ENCODE measurements at regions not wholly inside any gene's neighbourhood (a gene's known extent, or its start where the extent isn't known, plus 50 kb on each side); places are given as distances from the start of the nearest gene placed in this dataset.
"Not testable (repeated sequence)": the region's sequence is repeated elsewhere in the genome, so short reads cannot be mapped to it uniquely, and the experiment has no call there.

- DNase-seq, result no peak
Measured at GRCh38 chr3:75325716-75326115, 338.4 kb upstream of the FRG2C start.

- DNase-seq, result no peak
Measured at GRCh38 chr3:75327453-75327852, 336.7 kb upstream of the FRG2C start.

DNA sequence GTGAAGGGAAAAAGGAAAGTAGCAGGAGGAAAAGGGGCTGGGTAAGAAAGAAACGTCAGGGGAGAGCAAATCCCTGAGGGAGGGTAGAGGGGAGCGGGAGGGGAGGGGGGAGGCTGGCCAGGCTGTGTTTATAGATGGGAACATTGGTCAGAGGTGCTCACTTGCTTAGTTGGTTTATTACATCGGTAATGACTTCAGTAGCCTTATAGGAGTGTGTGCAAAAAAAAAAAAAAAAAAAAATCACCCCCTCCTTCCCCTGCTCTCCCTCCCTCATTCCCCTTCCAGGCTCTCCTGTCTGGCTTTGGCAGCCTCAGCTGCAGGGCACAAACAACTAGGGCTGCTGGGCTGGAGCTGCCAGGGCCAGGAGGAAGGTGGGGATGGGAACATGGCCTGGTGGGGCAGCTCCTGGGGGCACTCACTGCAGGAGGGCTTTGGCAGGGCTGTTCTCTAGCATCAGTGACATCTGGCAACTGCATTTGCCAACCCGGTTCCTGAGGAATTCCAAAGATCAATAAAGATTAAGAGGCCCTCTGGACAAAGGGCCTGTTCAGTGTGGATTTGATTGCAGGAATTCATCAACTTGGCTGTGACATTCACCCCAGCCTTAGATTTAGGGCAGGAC, 334.5 kb upstream of the FRG2C start:
- no peak for DNase-seq

DNA sequence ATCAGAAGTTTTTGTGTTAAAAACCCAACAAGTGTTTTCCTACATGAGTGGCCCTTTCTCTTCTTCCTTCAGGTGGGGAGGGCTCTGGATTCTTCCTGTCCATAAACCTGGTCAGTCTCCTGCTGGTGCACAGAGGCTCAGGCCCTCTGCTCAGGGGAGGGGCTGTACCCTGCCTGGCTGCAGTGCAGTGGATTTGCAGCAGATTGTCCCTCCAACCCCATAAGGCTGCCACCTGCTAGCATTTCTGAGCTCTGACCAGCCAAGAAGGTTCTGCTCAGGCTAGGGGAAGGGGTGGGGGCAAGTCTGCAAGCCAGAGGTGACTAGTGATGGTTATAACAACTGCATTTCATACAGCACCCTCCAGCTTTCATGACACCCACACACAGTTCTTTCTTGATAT, 333.7 kb upstream of the FRG2C start:
- not testable (repeated sequence) for DNase-seq

DNA sequence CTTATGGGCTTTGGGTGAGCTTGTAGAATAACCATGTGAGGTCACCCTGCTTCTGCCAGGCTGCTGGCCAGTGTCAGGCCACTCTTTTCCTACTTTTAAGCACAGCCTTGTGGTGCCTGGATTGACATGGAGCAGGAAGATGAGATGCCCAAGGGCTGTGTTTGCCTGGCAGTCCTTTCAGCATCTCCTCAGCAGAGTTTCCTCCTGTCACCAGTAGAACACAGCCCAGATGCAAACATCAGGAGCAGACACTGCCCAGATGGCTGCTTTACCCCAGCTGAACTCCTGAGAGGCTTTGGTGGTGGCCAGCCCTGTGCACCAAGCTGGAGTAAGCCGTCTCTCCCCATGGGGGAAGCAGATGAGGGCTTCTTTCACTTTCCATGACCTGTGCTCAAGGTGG, 332.0 kb upstream of the FRG2C start:
- not testable (repeated sequence) for DNase-seq

DNA sequence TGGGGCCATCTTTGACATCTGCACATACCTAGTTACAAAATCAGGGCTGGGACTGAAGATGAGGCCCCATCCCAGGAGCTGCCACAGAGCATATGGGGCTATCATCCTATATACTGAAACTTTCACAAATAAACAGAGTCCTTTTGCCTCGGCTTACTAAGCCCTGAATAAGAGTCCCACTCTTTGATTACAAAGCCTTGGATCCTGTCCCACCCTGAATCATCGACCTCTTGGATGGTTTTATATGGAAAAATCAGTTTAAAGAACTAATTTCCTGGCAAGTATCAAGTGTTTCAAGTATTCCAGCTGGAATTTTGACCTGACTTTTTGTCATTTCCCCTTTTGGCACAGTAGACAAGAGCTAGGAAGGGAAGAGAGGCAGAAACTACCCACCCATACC, 331.3 kb upstream of the FRG2C start:
- no peak for DNase-seq

DNA sequence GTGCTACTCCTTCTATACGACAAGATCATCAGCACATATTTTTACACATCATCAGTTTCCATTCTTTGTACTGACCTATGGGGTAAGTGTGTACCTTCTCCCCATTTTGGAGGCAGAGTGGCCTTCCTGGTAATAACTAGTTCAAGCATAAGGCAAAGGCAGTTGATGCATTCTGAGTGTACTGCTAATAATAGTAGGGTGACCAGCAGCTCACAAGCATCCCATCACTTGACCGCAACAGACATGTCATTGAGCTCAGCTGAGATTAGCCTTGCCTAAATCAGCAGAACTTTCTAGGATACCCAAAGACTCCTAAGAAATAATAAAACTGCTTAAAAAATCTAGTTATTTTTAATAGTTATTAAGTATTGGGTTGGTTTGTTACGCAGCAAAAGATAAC, 329.8 kb upstream of the FRG2C start:
- DNase-seq, result no peak

DNA sequence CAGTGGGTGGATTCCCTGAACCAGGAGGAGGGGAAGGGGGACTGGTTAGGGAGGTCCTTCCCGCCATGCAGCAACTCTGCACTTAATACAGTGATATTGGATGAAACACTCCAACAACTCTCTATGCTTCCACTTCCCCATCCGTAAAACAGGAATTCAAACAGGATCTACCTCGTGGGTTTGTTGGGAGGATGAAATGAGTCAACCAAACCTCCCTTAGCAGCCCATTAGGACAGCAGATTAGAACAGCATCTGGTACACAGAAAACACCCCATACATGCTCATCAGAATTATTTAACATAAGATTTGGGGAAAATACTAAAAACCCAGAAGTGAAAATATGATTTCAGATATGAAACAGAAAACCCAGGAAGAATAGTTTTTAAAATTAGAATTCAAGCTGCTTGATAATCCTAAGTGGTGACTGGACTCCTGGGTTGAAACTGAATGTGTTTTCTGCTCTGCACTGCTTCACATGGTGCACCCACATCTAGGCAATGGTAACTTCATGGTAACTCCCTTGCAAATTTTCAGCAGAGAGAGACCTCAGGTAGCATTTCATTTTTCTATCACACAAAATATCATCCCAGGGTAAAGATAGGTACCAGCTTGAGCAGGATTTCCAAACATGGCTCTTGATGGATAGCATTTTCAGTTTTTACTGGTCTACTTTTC, 326.8 kb upstream of the FRG2C start:
- no peak for DNase-seq

- no peak for DNase-seq
Measured at GRCh38 chr3:75338342-75338741, 325.8 kb upstream of the FRG2C start.

GRCh38 chr3:75341324-75342067, 322.6 kb upstream of the FRG2C start:
- no peak for DNase-seq

- no peak for DNase-seq
Measured at GRCh38 chr3:75342425-75342824, 321.7 kb upstream of the FRG2C start.

DNA sequence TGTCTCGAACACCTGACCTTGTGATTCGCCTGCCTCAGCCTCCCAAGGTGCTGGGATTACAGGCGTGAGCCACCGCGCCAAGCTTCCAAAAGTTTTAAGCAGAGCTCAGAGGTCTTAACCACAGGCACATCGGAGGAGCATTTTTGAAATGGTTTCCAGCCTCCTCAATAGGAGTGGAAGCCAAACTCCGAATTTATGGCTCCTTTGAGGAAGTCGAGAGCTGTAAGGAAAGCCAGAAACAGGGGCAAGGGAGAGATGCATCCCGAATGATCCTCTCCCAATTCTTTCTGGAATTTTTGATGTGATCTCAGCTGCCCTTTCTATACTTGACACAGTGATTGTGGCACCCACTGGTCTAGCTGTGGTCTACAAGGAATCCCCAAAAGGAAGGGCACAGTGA, 313.6 kb upstream of the FRG2C start:
- DNase-seq, result not testable (repeated sequence)

GRCh38 chr3:75362086-75362784, 301.9 kb upstream of the FRG2C start:
- DNase-seq, result peak; percentile 5

DNA sequence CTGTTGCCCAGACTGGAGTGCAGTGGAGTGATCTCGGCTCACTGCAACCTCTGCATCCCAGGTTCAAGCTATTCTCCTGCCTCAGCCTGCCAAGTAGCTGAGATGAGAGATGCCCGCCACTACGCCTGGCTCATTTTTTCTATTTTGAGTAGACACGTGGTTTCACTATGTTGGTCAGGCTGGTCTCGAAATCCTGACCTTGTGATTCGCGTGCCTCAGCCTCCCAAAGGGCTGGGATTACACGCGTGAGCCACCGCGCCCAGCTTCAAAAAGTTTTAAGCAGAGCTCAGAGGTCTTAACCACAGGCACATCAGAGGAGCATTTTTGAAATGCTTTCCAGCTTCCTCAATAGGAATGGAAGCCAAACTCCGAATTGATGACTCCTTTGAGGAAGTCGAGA, 291.2 kb upstream of the FRG2C start:
- DNase-seq, result not testable (repeated sequence)

- DNase-seq, result not testable (repeated sequence)
Measured at GRCh38 chr3:75379840-75380239, 284.3 kb upstream of the FRG2C start.

DNA sequence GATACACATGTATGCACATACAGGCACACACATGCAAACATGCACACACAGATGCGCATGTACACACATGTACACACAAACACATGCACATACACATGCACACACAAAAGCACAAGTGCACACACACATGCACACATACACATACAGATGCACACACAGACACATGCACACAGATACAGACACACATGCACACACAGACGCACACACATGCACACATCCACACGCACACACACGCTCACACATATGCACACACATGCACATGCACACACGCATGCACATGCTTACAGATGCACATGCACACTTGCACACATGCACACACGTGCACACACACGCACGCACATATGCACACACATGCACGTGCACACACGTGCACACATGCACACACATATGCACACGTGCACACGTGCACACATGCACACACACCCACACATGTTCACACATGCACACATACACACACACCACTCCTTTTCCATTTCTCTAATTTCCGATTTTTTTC, 283.8 kb upstream of the FRG2C start:
- no peak for DNase-seq

DNA sequence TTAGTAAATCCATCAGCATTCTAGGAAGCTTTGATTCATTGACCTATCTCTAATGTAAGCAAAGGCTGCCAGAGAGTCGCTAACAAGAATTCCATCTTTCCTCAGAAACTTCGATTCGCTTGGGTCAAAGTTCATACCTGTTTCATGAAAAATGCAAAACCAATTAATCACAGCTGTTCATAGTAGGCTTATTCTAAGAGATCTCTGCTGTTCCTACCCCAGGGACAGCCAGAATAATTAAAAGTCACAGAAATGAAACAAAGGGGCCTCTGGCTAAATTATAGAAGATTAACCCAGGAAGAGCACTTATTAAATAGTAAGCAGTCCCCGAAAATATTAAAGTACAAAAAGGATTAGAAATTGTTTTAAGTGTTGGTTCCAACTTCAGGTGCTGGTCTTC, 280.1 kb upstream of the FRG2C start:
- not testable (repeated sequence) for DNase-seq

DNA sequence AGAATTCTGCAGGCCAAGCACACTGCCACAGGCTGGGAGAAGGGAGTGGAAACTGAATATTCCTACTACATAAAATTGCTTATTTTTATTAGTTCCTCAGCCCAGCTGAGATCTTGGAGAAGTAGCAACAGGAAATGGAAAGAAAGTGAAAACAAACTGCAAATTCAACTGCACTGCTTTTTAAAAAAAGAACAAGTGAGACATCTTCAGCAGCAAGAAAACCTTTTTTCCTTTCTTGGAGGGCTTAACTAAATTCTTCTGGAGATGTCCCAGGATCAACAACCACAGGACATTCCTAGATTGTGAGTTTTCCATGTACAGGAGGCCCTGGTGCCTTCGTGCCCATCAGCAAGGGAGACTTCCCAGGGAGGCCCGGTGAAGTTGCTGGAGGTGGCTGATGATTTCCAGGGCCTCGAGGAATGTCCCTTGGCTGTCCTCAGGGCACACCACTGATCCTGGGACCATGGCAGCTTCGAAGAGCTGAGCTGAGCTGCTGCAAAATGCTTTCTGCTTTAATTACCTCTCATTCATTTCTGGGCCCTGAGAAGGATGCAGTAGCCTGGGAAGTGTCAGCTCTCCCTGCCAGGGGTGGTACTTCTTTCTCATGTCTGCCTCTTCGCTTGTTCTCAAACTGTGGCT, 275.5 kb upstream of the FRG2C start:
- DNase-seq, result not testable (repeated sequence)

GRCh38 chr3:75393288-75393694, 270.8 kb upstream of the FRG2C start:
- DNase-seq, result not testable (repeated sequence)

GRCh38 chr3:75394102-75394501, 270.0 kb upstream of the FRG2C start:
- not testable (repeated sequence) for DNase-seq

GRCh38 chr3:75394562-75395360, 269.4 kb upstream of the FRG2C start:
- not testable (repeated sequence) for DNase-seq
